Fibroblast of skin of right biceps (primary cell): ENCODE measurements at regions not wholly inside any gene's neighbourhood (a gene's known extent, or its start where the extent isn't known, plus 50 kb on each side); places are given as distances from the start of the nearest gene placed in this dataset.
"Not testable (repeated sequence)": the region's sequence is repeated elsewhere in the genome, so short reads cannot be mapped to it uniquely, and the experiment has no call there.

ENCODE experiments used
- DNase-seq: peaks from one replicate; pipeline ENCODE4 v3.0.0-alpha.2; 2013

- DNase-seq = no peak
These were observed 653.6 kb downstream of the NSUN3 start for GRCh38 chr3:94716326-94717018.

GRCh38 chr3:94734206-94734605, 671.3 kb downstream of the NSUN3 start:
- no peak for DNase-seq

- no peak for DNase-seq
These were observed 672.5 kb downstream of the NSUN3 start for GRCh38 chr3:94735354-94735753.

- DNase-seq = no peak
These were observed 674.3 kb downstream of the NSUN3 start for GRCh38 chr3:94737116-94737515.

GRCh38 chr3:94739420-94739819, 676.6 kb downstream of the NSUN3 start:
- no peak for DNase-seq

- no peak for DNase-seq
These were observed 695.9 kb downstream of the NSUN3 start for GRCh38 chr3:94758751-94759150.

GRCh38 chr3:94772402-94772801, 709.5 kb downstream of the NSUN3 start:
- DNase-seq = no peak

GRCh38 chr3:94775746-94776145, 712.9 kb downstream of the NSUN3 start:
- DNase-seq = no peak

GRCh38 chr3:94776401-94776915, 713.6 kb downstream of the NSUN3 start:
- DNase-seq = no peak

- DNase-seq = no peak
These were observed 715.4 kb downstream of the NSUN3 start for GRCh38 chr3:94778289-94778688.

GRCh38 chr3:94778814-94779494, 716.1 kb downstream of the NSUN3 start:
- DNase-seq = no peak

GRCh38 chr3:94779699-94780098, 716.8 kb downstream of the NSUN3 start:
- no peak for DNase-seq

GRCh38 chr3:94784274-94784673, 721.4 kb downstream of the NSUN3 start:
- no peak for DNase-seq

- DNase-seq = no peak
These were observed 724.2 kb downstream of the NSUN3 start for GRCh38 chr3:94787066-94787465.

- no peak for DNase-seq
These were observed 724.9 kb downstream of the NSUN3 start for GRCh38 chr3:94787734-94788270.

- no peak for DNase-seq
These were observed 731.7 kb downstream of the NSUN3 start for GRCh38 chr3:94794563-94794962.

- DNase-seq = no peak
These were observed 736.7 kb downstream of the NSUN3 start for GRCh38 chr3:94799420-94800060.

- DNase-seq = no peak
These were observed 749.0 kb downstream of the NSUN3 start for GRCh38 chr3:94811836-94812235.

- no peak for DNase-seq
These were observed 758.4 kb downstream of the NSUN3 start for GRCh38 chr3:94821241-94821640.

GRCh38 chr3:94822298-94822697, 759.4 kb downstream of the NSUN3 start:
- no peak for DNase-seq

GRCh38 chr3:94846251-94846650, 783.4 kb downstream of the NSUN3 start:
- DNase-seq = not testable (repeated sequence)

GRCh38 chr3:94862703-94863102, 799.8 kb downstream of the NSUN3 start:
- DNase-seq = peak; percentile 7

- DNase-seq = no peak
These were observed 806.2 kb downstream of the NSUN3 start for GRCh38 chr3:94869059-94869547.

GRCh38 chr3:94873751-94874150, 810.9 kb downstream of the NSUN3 start:
- no peak for DNase-seq
